Renal pelvis (tissue), 1 donor: ENCODE measurements at regions not wholly inside any gene's neighbourhood (a gene's known extent, or its start where the extent isn't known, plus 50 kb on each side); places are given as distances from the start of the nearest gene placed in this dataset.
"Not testable (repeated sequence)": the region's sequence is repeated elsewhere in the genome, so short reads cannot be mapped to it uniquely, and the experiment has no call there.

Experiments
- DNase-seq: peaks from one replicate; pipeline ENCODE4 v3.0.0-alpha.2; 2013

- no peak for DNase-seq
These were observed 244.0 kb upstream of the SFRP2 start for GRCh38 chr4:154032914-154033313.

DNA sequence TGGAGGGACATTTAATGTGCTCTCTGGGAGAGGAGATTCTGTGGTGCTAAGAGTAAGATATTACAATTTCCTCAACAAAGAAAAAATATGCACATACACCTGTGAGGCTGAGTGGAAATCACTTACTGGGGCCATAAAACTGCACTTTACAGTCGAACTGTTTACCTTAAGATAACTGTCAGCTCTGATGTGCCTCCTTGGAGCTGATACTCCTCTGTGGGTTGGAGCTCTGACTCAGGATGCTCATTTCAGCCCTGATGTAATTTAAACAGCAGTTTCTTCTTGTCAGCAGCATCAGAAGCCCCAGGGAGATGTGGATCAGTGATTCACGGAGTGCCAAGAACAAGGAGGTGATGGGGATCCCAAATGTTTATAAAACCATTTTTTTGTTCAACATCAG, 241.9 kb upstream of the SFRP2 start:
- no peak for DNase-seq

DNA sequence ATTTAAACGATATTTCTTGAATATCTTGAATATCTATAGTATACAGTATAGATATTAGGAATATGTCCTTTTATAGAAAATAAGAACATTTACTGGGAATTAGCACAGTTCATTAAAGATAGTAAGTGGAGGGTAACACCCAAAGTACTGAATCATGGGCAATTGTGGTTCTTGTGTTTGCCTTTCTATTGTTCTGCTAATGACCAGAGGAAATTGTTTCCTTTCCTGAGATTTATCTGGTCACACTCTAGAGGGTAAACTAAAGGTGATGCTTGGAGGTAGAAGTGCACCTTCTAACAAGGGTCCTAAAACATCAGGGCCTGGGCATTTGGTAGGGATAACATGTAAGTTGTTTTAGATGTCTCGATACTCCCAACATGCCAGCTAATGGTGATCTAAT, 241.3 kb upstream of the SFRP2 start:
- DNase-seq = no peak

- DNase-seq = no peak
These were observed 240.3 kb upstream of the SFRP2 start for GRCh38 chr4:154029171-154029570.

DNA sequence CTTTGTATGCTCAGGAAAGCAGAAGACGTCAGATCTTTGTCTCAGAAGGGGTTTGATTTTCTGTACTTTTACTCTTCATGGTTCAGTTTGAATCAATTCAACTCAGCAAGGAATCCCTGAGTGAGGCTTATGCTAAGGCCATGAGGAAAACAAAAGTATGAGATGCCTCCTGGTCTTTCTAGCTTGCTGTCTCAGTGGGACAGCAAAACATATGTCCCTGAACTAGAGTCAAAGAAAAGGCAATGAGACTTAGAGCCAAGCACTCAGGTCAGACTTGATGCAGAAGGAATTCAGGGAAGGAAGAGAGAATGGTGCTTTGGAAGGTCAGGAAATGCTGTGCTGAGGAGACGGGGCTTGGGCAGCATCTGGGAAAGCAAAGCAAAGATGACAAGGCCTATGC, 236.2 kb upstream of the SFRP2 start:
- DNase-seq = no peak

DNA sequence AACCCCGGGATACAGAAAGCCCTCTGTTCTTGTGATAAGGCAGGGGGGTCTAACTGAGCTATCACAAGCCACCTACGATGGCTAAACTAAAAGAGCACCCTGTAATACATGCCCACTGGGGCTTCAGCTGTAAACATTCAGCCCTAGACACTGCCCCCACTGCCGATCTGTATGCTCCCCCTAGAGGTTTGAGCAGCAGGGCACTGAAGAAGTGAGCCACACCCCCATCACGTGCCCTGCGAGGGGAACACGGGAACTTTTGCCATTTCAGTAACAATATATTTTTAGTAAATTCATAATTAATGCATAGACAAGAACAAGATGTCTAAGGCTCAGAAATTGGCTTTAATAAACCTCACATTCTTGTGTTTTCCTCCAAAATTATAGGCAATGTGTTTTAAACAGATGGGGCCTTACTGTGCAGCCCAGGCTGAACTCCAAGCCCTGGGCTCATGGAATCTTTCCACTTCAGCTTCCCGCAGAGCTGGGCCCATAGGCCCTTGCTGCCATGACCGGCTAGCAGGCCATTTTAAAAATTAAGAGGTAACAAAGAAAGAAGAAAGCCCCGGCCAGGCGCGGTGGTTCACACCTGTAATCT, 235.3 kb upstream of the SFRP2 start:
- no peak for DNase-seq

DNA sequence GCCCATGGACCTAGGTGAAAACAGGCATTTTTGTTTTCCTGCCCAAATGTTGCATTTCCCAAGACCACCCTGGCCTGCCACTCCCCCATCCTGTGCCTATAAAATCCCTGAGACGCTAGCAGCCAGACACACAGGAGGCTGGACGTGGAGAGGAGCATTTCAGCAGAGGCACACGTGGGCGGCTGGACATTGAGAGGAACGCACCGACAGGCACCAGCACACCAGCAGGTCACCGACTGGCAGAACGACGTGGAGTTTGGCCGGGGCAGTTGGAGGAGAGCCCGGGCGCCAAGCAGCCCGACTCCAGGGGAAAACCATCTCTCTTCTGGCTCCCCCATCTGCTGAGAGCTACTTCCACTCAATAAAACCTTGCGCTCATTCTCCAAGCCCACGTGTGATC, 234.8 kb upstream of the SFRP2 start:
- DNase-seq = not testable (repeated sequence)

DNA sequence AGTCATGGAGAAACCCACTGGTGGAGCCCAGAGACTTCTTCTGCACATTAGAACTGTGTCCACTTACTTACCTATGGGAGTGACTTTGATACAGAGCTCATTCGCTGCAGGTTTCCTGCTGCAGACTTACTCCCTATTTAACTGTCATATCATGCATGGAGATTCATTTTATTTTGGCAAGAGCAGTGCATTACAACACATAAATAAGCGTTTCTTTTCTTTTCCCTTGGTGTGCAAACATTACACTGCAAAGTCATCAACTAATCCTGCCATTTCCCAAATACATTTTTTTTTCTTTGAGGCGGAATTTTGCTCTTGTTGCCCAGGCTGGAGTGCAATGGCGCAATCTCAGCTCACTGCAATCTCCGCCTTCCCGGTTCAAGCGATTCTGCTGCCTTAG, 230.9 kb upstream of the SFRP2 start:
- no peak for DNase-seq

- no peak for DNase-seq
These were observed 229.8 kb upstream of the SFRP2 start for GRCh38 chr4:154018659-154019058.

- no peak for DNase-seq
These were observed 226.7 kb upstream of the SFRP2 start for GRCh38 chr4:154015578-154015977.

DNA sequence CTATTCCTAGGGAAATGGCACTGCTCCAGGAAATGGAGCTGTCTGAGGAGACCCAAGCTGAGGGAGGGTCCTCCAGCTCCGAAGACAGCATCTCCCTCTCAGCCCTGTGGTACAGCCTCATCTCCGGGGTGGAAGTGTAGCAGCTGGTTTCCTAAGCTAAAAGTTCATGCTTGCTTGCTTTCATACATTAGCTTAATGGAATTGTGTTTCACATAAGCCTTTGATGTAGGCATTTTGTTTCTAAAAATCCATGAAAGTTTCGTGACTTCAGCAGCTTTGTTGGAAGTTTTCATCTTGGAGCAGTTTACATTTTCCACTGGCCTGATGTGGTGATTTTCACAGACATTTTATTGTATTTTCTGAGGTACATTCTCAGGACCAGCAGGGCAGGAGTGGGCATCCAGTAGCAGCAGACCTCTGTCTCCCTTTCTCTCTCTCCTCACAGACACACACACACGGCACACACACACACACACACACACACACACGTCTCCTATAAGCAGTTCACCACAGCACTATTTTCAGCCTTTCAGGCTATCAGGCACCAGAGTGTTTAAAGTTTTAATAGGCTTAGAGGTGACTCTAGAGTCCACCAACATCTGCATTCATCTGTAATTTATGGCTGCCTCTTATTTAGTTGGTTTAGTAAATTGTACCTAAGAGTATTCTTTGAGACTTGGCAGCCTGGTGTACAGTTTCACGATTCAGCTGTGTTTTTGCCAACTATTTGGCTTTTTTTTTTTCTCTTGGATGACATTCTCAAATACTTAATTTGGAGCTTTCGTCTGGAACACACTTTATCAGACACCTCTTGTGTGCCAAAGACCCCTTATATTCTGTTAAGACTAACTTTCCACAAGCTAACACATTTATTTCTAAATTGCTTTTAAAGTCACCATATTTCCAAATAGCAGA, 225.8 kb upstream of the SFRP2 start:
- DNase-seq = peak; percentile 61

GRCh38 chr4:154013576-154013975, 224.7 kb upstream of the SFRP2 start:
- DNase-seq = no peak

DNA sequence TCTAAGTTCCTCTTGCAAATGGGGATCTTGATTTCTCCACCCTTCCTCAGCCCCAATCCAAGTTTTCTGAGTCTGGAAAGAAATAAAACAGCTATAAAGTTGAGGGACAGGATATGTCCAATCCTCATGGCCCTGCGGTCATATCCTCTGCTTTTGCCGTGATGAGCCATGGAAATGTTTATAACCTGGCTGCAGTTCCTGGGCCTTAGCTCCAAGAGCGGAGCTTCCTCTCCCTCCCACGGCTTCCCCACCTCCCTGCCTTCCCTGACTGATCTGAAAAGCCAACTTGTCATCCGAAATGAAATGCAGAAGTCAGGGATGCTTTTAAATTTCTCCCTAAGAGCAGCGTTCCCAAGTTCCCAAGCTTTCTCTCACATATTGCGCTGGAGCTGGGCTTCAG, 221.5 kb upstream of the SFRP2 start:
- DNase-seq = no peak

GRCh38 chr4:154009788-154010187, 220.9 kb upstream of the SFRP2 start:
- no peak for DNase-seq

- no peak for DNase-seq
These were observed 220.3 kb upstream of the SFRP2 start for GRCh38 chr4:154009191-154009590.

DNA sequence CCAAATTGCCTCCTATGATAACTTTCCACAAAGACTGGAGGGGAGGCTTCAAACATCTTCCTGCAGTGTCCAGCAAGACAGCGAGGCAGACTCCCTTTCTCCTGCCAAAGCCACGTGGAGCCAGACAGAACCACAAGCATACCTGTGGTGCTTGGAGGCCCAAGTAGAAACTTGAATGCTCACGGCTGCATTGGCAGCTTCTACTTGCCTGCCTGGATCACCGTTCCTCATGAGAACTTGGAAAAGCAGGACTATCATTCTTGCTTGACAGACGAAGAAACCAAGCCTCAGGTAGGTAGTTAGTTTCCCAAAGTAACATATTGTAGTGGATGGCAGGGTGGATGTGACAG, 216.3 kb upstream of the SFRP2 start:
- no peak for DNase-seq

- no peak for DNase-seq
These were observed 215.8 kb upstream of the SFRP2 start for GRCh38 chr4:154004507-154005170.

DNA sequence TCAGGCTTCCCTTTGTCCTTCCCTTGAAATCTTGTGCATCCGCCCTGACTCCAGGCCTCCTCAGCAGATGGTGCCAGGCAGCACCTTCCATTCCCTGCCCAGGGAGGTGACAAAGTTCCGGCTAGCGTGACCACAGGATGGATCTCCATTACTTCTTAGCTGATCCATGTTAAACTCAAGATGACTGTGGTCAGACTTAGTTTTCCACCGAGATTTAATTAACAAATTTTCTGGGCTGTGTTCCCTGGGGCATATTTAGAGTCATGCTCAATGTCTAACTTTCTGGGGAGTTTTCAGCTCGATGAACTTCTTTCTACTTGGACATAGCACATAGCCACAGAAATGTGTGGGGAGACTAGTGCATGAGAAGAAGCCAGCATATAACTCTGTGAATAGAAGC, 215.1 kb upstream of the SFRP2 start:
- no peak for DNase-seq

GRCh38 chr4:154003378-154003777, 214.5 kb upstream of the SFRP2 start:
- DNase-seq = no peak

- no peak for DNase-seq
These were observed 212.3 kb upstream of the SFRP2 start for GRCh38 chr4:154001193-154001592.

- no peak for DNase-seq
These were observed 208.6 kb upstream of the SFRP2 start for GRCh38 chr4:153997516-153997915.

DNA sequence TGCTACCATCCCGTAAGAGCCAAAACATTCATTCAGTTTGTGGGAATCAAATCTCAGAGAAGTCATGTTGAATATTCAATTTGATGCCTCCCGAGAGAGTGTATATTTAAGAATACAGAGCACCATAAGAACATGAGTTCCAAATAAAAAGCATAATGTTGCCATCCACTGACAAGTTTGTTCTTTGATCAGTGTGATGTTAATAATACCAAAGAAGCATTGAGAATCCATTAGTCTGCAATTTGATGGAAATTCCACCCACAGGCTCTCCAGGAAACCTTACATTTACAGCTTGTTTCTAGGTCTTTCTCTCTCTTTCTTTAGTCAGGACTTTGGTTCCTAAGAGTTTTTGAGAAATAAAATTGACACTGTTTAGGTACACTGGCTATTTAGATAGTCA, 200.6 kb upstream of the SFRP2 start:
- DNase-seq = no peak
